HFFc6 (cell line): ENCODE measurements at regions not wholly inside any gene's neighbourhood (a gene's known extent, or its start where the extent isn't known, plus 50 kb on each side); places are given as distances from the start of the nearest gene placed in this dataset.

Experiments used
- DNase-seq: peaks from one replicate; pipeline ENCODE4 v3.0.0-alpha.2; 2018
- H3K27ac Mint-ChIP-seq: 2 replicates; pipeline ENCODE4 v1.8.0; 2020; ENCODE audit warnings: mild to moderate bottlenecking, mixed read lengths
- H3K27me3 Mint-ChIP-seq: 2 replicates; pipeline ENCODE4 v1.8.0; 2021; ENCODE audit warnings: mild to moderate bottlenecking, moderate library complexity, mixed read lengths; ENCODE audit not compliant: insufficient read depth
- H3K36me3 Mint-ChIP-seq: 2 replicates; pipeline ENCODE4 v1.8.0; 2021; ENCODE audit warnings: low read depth, mixed read lengths
- H3K4me1 Mint-ChIP-seq: 2 replicates; pipeline ENCODE4 v1.8.0; 2020; ENCODE audit warnings: low read depth, mixed read lengths
- H3K4me3 Mint-ChIP-seq: 2 replicates; pipeline ENCODE4 v1.8.0; 2020; ENCODE audit warnings: mild to moderate bottlenecking, moderate library complexity, mixed read lengths
- H3K9me3 Mint-ChIP-seq: 2 replicates; pipeline ENCODE4 v1.8.0; 2020; ENCODE audit warnings: mild to moderate bottlenecking, mixed read lengths
- CTCF ChIP-seq: fragments of 200-600 bp; sonication (generic); IDR thresholded peaks from 2 replicates; pipeline ENCODE4 v1.5.0; 2021; ENCODE audit warnings: antibody characterized with exemption, mild to moderate bottlenecking

DNA sequence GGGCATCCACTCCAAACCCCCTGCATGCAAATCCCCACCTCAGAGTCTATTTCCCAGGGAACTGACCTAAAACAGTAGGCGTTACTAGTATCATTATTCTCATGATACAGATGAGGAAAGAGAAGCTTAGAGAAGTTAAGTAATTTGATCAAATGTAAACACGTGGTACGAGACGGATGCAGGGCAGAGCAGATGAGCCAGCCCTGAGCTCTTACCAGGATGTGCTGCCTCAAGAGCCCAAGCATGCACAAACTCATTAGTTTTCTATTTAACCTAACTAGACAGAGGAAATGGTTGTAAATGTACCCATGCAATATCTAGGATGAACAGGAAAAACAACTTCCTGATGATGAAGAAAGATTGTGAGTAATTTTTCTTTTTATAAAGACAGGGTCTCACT lies 173.3 kb upstream of the RASSF8 start:
- no peak for DNase-seq
- Mint-ChIP-seq H3K27ac (no peak overlapping the region), H3K36me3 (no peaks in the 10 kb centered on the region), H3K27me3 (no peaks in the 10 kb centered on the region; the same call in 1 of the 2 replicates), H3K4me3 (no peak overlapping the region), H3K9me3 (no peaks in the 10 kb centered on the region), H3K4me1 (peaks cover 5% of the 10 kb centered on the region)
- no peak for TF ChIP-seq CTCF

- Mint-ChIP-seq H3K4me3 (no peak overlapping the region), H3K9me3 (no peaks in the 10 kb centered on the region), H3K27me3 (no peaks in the 10 kb centered on the region; the same call in 1 of the 2 replicates), H3K4me1 (peaks cover 14% of the 10 kb centered on the region), H3K36me3 (no peaks in the 10 kb centered on the region), H3K27ac (no peak overlapping the region)
- no peak for DNase-seq
- TF ChIP-seq CTCF, result no peak
Measured at GRCh38 chr12:25787701-25788100, 170.8 kb upstream of the RASSF8 start.

- Mint-ChIP-seq H3K4me3 (no peak overlapping the region), H3K27me3 (no peaks in the 10 kb centered on the region; the same call in 1 of the 2 replicates), H3K9me3 (no peaks in the 10 kb centered on the region), H3K4me1 (peaks cover 17% of the 10 kb centered on the region), H3K27ac (no peak overlapping the region), H3K36me3 (peaks cover 3% of the 10 kb centered on the region; the same call in 1 of the 2 replicates)
- no peak for TF ChIP-seq CTCF
- no peak for DNase-seq
Measured at GRCh38 chr12:25788707-25789442, 169.6 kb upstream of the RASSF8 start.

DNA sequence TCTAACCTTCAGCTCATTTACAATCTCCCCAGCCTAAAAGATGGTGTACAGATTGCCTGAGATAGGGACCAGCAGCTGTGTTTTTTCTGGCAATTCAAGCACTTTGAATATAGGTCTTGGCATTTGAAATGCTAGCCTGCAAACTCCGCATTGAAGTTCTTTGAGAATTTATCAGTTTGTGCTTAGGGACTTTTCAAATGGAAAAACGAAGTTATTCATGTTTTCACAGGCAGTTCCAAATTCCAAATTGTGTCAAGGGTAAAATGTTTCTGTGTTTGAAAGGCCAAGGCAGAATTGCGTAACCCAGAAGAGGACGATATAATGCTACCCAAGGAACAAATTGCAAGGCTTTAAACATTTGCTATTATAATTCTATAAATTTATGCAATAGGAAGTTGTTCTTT lies 168.9 kb upstream of the RASSF8 start:
- no peak overlapping the region for H3K27ac Mint-ChIP-seq
- no peak overlapping the region for H3K4me3 Mint-ChIP-seq
- H3K27me3 Mint-ChIP-seq, result no peaks in the 10 kb centered on the region
- H3K4me1 Mint-ChIP-seq, result peaks cover 24% of the 10 kb centered on the region
- TF ChIP-seq CTCF, result no peak
- peaks cover 4% of the 10 kb centered on the region; the same call in 1 of the 2 replicates for H3K36me3 Mint-ChIP-seq
- no peak for DNase-seq
- no peaks in the 10 kb centered on the region for H3K9me3 Mint-ChIP-seq

DNA sequence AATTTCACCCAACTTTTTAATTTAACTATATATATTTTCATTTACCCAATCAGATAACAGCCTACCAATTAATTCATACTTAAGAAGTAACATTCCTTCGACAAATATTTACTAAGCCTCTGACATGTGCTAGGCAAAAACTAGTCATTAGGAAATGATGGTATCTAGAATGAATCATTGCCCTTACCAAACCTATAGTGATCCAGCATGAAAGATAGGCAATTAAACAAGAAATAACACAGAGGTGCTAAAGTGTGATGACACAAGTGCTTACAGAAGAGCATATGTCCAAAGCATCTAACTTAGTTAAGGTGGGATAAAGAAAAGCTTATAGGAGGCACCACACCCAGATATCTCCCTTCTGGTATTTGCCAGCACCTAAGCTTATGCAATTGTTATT lies 166.5 kb upstream of the RASSF8 start:
- H3K27me3 Mint-ChIP-seq, result no peaks in the 10 kb centered on the region
- no peaks in the 10 kb centered on the region for H3K9me3 Mint-ChIP-seq
- H3K27ac Mint-ChIP-seq, result no peak overlapping the region
- DNase-seq, result peak; percentile 40
- peaks cover 30% of the 10 kb centered on the region for H3K4me1 Mint-ChIP-seq
- H3K4me3 Mint-ChIP-seq, result no peak overlapping the region
- peaks cover 4% of the 10 kb centered on the region; the same call in 1 of the 2 replicates for H3K36me3 Mint-ChIP-seq
- TF ChIP-seq CTCF, result no peak
